Esophagus muscularis mucosa (tissue), 4 donors: ENCODE measurements at regions not wholly inside any gene's neighbourhood (a gene's known extent, or its start where the extent isn't known, plus 50 kb on each side); places are given as distances from the start of the nearest gene placed in this dataset.
"Not testable (repeated sequence)": the region's sequence is repeated elsewhere in the genome, so short reads cannot be mapped to it uniquely, and the experiment has no call there.

Experiments
- CTCF ChIP-seq, 3 experiments: fragments of 200-600 bp in 2 of 3; fragments of 450-650 bp in 1 of 3; sonication (generic) in 2 of 3; IDR thresholded peaks; one replicate each; pipeline ENCODE4 v1.5.1; 2017 to 2019; ENCODE audit warnings: antibody characterized with exemption in 3 of 3, mild to moderate bottlenecking in 2 of 3, moderate library complexity in 1 of 3
- EP300 ChIP-seq: sonication (generic); formaldehyde crosslinking; IDR thresholded peaks from one replicate; pipeline ENCODE4 v1.6.1; 2017; ENCODE audit warnings: antibody characterized with exemption
- POLR2A ChIP-seq: fragments of 450-650 bp; IDR thresholded peaks from one replicate; pipeline ENCODE4 v1.6.1; 2017; ENCODE audit warnings: antibody characterized with exemption, moderate library complexity, mild to moderate bottlenecking, low read depth
- POLR2AphosphoS5 ChIP-seq, 2 donors: sonication (generic); formaldehyde crosslinking; IDR thresholded peaks; one replicate each; pipeline ENCODE4 v1.6.1; 2017; ENCODE audit warnings: antibody characterized with exemption in 2 of 2

- TF ChIP-seq CTCF (IDR thresholded peaks at IDR 0.05); POLR2A; POLR2AphosphoS5 (IDR thresholded peaks at IDR 0.05); EP300: not testable (repeated sequence)
Observed at GRCh38 chr18:14973421-14973820, 225.4 kb downstream of the ANKRD30B start.
